Renal pelvis (tissue), 1 donor: ENCODE measurements at regions not wholly inside any gene's neighbourhood (a gene's known extent, or its start where the extent isn't known, plus 50 kb on each side); places are given as distances from the start of the nearest gene placed in this dataset.
"Not testable (repeated sequence)": the region's sequence is repeated elsewhere in the genome, so short reads cannot be mapped to it uniquely, and the experiment has no call there.

ENCODE experiments used
- DNase-seq: peaks from one replicate; pipeline ENCODE4 v3.0.0-alpha.2; 2013

DNA sequence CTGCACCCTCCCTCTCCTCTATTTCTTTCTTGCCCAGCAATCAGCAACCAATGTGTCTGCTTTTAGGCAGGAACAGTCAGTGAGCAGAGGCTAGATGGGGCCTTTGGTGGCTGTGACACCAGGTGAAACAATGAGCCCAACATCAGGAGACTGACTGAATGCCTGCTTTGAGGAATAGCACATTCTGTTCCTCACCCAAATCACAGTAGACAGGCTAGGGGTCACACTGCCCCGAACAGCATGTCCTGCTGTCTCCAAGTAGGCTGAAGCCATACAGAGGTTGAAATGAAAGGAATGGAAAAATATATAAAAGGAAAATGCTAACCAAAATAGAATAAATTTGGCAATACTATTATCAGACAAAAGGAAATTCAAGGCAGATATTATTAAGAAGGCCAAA lies 122.5 kb upstream of the GDNF start:
- DNase-seq = no peak

DNA sequence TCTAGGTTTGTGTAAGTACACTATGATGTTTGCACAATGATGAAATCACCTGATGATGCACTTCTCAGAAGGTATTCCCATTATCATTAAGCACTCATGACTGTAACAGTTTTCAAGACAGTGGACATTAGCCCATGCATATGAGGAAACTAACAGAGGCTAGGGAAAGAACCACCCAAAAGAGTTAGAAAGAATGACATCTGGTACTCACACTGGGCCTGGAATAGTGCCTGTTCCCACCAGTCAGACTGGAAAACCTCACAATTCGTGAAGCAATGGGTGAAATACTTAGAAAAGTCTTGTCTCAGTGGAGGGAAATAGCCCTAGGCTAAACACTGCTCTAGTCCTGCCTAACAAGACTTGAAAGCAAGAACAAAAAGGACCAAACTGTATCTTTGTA lies 117.4 kb upstream of the GDNF start:
- no peak for DNase-seq

DNA sequence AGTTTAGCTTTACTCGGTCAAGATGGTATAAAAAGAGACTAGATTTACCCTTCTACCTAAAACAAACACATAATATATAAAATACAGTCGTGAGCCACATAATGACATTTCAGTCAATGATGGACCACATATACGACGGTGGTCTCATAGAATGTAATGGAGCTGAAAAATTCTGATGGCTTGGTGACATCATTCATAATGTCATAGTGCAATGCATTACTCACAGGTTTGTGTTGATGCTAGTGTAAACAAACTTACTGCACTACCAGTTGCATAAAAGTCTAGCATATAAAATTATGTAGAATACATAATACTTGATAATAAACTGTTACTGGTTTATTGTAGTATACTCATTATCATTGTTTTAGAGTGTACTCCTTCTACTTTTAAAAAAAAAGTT lies 115.9 kb upstream of the GDNF start:
- DNase-seq = no peak

DNA sequence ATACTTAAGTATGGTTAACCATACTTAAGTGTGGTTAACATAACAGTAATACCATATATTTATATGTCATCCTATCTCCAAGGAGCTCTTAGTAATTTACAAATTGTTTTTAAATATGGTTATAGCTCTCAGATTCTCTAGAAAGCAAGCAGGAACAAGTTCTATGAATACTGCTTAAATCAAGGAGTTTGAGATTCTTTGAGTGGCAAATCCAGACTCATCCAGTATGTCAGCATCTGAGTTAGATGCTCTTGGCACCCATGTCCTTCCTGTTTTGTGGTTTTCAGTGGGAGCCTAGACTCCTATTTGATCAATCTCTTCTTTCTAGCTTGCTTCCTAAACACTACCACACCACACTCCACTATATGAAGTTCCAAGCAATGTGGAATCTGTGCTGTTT lies 114.7 kb upstream of the GDNF start:
- DNase-seq = no peak

DNA sequence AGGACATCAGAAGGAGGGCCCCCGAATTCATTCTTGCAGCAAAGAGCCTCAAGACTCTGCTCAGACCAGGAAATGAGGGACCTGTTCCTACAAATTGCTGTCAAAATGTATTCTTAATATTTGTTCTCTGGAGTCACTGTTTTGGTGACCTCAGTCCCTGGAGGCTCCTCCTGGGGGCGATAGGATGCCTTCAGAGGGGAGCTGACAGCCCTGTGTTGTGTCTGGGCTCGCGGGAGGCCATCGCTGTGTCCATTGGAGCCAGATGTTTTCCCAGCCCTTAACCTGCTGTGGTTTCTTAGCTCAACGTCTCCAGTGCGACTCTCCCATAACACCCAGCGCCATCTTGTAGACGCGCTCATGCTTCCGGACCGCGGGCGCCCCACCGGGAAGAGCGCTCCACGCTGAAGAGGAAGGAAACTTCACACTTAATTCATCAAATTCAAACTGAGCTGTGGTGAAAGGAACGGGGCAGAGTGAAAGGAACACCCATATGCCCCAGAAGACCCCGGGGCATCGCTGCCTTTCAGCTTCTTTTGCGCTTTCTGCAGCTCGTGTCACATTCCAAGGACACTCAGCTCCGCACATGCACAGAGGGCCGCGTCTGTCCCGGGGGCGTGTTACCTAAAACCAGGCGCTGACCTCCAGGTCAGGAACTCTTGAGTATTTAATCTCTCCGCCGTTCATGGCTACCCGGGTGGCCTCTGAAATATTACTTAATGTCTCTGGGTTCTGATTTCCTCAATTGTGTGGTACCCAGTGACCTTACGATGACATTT lies 112.3 kb upstream of the GDNF start:
- DNase-seq = no peak

DNA sequence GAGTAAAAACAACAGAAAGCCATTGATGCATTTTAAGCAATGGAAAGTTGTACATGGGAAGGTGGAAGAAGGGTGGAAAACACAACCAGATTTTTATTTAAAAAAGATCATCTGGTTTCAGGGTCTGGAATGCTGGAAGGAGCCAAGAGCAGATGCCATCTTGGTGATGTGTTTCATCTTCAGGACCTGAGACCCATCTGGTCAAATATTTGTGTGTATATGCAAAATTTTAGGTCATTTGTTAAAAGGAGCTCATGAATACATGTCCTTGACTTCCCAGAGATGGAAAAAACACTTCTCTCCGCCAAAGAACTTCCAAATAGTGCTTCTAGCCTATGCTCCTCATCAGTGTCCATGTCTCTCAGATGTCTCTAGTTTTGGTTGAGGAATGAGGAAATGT lies 110.6 kb upstream of the GDNF start:
- no peak for DNase-seq

DNA sequence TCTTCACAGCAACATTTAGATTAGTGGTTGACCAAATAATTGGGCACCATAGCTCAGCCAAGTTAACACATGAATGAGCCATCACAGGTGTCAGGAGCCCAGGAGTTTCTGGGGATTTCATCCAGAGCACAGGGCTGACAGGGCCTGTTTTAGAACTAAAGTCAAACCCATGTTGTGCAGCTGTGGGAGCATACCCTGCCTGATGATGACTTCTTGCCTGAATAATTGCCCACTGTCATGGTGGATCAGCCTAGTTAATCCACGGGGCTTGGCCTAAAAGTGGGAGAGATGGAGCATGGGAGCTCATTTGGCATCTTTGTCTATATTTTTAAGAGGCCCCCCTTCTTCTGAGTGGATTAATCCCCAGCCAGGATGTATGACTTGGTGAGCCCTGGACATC lies 105.6 kb upstream of the GDNF start:
- DNase-seq = no peak

DNA sequence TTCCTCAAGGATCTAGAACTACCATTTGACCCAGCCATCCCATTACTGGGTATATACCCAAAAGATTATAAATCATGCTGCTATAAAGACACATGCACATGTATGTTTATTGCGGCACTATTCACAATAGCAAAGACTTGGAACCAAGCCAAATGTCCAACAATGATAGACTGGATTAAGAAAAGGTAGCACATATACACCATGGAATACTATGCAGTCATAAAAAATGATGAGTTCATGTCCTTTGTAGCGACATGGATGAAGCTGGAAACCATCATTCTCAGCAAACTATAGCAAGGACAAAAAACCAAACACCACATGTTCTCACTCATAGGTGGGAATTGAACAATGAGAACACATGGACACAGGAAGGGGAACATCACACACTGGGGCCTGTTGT lies 103.3 kb upstream of the GDNF start:
- DNase-seq = not testable (repeated sequence)

DNA sequence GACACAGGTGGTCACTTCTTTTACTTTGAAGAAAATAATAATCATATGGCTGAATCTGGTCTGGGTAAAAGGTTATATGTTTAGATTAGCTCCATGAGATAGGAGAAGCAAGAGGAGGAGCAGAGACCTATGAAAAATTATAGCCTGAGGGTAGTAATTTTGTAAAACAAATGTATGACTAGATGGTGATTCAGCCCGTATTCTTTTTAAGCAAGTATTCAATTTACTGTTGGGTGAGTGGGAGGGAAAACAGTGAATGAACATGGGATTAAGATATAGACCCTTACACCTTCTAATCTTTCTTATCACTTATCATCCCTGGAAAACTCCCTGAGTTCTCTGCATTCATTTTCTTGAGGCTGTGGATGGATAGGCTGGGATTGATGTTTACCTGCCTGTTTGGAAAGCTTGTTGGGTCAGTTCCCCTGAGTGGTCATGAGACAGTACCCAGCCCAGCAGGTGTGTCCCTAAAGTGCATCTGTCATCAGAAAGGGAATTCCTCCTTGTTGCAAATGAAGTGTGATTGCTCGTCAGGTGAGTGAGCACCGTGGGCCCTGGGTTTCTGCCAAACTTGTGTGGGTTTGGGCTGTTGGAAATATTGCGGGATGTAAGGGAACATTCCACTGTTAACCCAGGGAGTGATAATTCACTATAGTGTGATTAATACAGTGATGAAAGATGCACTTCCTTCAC lies 101.2 kb upstream of the GDNF start:
- no peak for DNase-seq

DNA sequence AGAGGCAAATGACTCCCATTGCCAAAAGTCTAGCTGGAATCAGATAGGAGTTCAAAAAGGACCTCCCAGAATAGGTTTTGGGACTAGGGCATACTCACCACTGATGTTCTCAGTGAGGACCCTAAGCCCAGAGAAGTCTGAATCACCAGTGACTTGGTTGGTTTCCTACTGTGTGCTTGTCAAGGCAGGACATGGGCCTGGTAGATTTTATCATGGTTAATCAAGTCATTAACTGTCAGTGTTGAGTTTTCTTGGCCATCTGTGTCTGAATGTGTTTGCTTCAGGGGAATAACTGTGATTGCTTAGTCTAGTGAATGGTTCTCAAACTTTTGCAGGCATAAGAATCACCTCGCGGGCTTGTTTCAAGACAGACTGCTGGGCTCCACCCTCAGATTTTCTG lies 99.0 kb upstream of the GDNF start:
- DNase-seq = no peak

DNA sequence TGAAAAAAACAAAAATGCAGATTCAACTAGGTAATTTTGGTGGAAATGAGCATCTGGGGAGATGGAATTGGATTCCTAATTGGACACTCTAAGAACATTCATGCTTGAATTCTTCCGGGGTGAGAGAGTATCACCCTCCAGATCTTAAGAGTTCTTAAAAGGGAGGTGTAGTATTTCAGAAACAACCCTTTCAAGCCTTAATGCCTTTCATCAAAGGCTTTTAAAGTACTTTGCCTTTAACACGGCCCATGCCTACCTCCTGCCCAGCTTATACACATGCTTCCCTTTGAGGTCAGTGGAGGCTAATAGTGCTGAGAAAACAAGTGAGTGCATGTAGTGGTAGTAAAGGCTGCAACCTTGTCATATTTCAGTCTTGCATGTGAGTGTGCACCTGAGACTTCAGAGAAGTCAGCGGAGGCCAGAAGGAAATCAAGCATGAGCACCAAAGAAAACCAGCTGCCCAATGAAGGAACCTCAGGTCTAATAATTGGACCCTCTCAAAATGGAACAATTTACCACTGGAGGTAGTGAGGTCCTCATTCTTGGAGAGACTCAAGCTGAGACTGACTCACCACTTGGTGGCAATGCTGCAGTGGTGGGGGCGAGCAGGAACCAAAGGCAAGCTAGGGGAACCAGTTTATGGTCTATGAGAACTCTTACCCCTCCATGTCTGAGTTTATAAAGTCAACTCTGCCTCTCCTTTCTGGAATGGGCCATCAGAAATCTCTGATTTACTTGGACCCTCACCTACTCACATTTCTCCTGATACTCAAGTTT lies 98.4 kb upstream of the GDNF start:
- DNase-seq = peak; percentile 38

DNA sequence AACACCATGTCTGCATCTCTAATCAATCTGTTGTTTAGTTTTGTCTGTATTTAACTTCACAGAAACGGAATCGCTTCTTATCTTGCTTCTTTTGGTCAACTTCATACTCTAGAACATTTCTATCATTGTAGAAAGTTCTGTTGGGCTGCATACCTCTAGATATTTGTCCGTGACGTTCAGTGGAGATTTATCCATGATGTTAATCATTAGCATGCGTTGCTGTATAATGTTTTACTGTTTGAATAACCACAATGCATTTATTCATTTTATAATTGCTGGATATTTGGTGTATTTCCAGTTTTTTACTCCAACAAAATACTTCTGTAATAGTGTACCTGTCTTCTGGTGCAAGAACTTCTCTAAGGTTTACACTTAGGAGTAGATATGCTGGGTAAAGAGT lies 96.2 kb upstream of the GDNF start:
- no peak for DNase-seq

DNA sequence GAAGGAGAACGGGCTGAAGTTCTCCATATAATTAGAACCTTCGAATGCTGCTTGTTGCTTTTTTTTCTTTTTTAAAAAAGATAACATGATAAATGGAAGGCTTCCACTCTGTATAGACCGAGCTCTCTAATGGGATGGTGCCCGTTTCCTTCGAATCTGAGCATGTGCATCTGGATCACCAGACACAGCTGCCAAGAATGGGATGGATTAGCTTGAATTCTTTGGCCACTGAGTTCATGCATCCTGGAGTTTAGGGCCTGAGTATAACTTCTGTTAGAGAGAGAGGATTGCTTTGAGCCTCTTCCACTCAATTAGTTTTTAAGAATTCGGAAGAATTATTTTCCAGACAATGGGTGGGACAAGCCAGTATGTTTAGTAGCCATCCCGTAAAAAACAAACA lies 93.7 kb upstream of the GDNF start:
- no peak for DNase-seq

DNA sequence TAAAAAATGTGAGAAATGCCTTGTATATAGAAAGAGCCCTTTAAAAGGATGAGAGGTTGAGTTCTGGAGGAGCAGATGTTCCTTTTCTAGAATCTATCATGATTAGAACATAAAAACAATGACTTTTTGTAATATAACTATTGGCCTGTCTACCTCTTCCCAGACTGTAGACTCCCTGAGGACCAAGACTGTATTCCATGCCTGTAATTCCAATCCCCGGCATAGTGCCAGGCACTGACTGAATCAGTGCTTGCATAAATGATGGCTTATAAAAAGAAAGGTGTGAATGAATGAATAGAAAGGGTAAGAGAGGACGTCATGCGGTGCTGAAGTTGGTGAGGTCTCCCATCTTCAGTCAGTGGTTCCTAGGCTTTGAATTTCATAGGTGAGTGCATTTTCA lies 92.6 kb upstream of the GDNF start:
- DNase-seq = no peak

DNA sequence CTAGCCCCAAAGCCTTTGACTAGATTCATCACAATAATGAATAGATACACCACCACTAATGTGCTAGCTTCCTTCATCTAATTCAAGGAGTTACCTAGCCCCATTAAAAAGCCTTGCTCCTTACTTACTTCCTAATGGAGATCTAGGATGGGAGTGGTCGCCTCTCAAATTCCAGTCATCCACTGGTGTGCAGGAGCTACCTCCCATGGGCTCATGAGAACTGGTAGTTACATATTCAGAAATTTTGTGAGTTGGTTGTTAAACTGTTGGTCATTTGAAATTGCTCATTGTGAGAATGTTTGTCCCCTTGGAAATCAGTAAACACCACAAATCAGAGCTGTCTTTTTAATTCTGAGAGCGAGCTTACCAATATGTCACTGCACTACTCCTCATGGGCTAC lies 91.7 kb upstream of the GDNF start:
- no peak for DNase-seq

DNA sequence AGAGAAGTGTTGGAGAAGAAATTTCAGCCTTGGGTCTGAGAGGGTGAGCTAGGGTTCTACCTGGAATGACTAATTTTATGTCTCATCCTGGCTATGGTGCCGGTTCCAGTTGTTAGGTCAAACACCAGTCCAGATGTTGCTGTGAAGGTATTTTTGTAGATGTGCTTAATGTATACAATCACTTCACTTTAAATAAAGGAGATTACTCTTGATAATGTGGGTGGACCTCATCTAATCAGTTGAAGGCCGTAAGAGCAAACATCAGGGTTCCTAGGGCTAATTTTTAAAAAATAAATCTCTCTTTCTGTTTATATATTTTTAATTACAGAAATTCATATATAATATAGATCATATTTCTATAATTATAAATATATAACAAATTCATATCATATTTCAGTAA lies 90.5 kb upstream of the GDNF start:
- no peak for DNase-seq

DNA sequence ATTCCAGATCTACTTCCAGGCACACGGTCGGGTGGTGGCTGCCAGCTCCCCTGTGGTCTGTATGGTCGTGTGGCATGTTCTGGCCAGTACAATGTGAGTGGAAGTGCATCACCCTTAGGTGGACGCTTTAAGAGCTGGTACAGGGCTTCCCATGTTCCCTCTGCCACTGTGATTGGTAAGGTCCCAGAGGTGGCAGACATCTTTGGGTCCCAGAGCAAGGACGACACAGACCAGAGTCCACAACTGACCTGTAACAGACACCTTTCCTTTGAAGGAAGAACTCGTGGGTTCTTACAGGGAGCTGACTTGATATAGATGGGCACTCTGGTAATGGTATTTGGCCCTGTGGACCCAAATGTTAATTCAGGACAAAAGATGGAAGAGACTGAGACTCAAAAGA lies 90.0 kb upstream of the GDNF start:
- no peak for DNase-seq

DNA sequence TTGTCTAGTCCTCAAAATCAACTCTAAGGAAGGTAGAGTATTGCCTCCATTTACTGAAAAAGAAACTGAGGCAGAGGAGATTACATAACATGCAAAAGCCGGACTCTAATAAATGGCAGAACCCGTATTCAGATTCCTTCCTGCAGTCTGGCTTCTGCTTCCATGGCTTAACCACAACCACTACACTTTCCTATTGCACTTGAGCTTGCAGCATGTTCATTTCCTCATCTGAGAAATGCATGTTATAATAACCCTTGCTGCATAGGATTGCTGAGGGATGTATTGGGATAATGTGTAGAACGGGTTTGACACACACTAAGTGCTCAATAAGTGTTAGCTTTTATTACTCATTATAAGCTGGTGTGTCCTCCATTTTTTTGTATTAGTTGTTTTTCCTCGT lies 87.9 kb upstream of the GDNF start:
- not testable (repeated sequence) for DNase-seq

DNA sequence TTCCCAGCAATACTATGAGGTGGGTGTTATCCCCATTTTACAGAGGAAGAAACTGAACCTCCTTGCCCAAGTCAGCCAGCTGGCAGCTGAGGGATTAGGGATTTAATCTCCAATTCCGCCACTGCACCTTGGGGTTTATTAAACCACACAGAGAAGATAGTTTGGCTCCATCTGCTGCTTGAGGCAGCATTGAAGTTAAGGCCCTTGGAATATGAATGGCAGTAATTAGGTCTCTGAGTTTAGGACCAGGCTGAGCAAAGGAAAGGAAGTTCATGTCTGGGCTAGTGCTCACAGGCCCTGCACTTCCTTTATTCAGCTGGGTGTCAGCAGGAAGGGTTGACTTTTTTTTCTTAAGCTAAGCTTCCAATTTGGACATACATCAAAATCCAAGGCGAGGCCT lies 86.9 kb upstream of the GDNF start:
- DNase-seq = no peak

DNA sequence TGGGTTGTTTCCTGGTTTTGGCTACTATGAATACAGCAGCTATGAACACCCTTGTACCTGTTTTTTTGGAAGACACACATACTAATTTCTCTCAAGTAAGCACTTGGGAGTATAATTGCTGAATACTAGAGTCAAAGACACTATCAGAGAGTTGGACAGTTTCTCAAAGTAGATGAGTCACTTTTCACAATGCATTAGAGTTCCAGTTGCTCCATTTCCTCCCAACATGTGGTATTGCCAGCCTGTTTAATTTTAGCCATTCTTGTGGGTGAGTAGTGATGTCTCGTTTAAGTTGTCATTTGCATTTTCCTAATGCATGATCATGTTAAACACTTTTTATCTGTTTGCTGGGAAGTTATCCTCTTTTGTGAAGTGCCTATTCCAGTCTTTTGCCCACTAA lies 81.6 kb upstream of the GDNF start:
- DNase-seq = no peak

DNA sequence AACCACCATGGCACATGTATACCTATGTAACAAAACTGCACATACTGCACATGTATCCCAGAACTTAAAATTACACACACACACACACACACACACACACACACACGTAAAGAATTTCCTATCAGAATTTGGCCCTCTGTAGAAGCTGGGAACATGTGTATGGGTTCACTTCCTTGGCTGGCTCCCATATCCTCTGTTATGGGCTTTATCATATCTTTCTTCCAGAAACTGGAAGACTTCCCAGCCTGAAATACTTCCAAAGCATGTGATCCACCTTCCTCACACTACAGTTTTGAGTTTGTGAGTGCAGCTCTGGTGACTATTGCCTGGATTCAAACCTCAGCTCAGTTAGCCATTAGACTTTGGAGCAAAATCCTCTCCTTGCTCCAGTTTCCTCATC lies 78.6 kb upstream of the GDNF start:
- DNase-seq = peak; percentile 21

DNA sequence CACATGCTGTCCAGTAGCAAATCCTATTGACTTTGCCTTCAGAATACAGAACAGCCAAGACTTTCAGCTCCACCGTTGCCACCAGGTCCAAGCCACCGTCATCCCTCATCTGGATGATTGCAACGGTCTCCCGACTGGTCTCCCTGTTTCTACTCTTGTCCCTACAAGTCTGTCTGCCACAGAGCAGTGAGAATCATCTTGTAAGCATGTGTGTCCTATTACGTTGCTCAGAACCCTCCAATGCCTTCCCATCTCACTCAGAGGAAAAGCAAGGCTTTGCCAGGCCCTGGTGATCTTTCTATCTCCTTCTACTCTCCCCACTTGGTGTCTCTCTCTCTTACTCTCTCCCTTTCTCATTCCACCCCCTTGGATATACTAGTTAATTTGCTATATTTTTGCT lies 76.7 kb upstream of the GDNF start:
- DNase-seq = no peak

DNA sequence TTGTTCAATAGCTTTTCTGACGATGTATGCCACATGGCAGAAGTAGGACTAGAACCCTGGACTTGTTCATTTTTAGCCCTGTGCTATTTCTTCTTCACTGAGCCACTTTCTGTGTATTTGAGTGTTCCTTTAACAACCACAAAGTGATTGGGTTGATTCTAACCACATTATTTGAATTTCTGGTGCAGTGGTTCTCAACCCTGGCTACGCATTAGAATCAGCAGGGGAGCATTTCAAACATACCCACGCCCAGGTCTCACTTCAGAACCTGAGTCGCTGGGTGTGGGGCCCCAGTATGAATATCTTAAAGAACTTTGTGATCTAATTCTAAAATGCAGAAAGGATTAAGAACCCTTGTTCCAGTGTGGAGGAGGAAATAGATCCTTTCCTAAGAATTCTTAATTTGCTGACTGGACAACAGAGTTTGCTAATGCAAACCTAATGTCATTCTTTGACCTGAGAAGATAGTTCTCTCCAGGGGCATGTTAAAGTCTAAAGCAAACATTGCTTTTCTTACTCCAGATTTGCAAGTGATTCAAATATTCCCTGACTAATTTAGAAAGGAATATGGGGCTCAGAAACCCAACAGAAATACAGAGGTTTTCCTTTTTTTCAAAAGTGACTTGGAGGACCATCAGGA lies 75.4 kb upstream of the GDNF start:
- DNase-seq = no peak
